Stimulated activated CD8-positive, alpha-beta memory T cell treated with anti-CD3 and anti-CD28 coated beads, Interleukin-2, amount 100 ng/mL, for 1 hour (primary cell): ENCODE measurements at regions not wholly inside any gene's neighbourhood (a gene's known extent, or its start where the extent isn't known, plus 50 kb on each side); places are given as distances from the start of the nearest gene placed in this dataset.

Experiments
- DNase-seq, 2 donors: peaks; one replicate each; pipeline ENCODE4 v3.0.0-alpha.2; 2020; ENCODE audit warnings: low read depth in 2 of 2

GRCh38 chr2:235358981-235359471, 134.8 kb upstream of the AGAP1 start:
- DNase-seq = no peak

GRCh38 chr2:235360446-235360845, 133.4 kb upstream of the AGAP1 start:
- no peak for DNase-seq

DNA sequence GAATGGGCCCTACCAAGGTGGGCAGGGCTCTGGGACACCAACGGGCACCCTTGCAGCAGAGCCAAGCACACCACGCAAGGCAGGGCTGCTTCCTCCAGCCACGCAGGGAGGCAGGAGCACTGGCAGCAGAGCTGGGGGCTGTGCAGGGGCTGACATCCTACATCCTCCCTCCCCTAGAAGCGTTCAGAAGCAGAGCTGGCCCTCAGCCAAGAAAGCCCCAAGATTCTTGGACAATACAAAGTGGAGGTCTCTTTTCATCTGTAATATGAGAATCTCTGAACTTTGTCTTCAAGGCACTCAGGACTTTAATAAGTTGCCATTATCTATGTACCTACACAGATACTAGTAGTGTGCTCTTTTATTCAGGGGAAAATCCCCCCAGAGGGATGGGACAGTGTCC, 128.1 kb upstream of the AGAP1 start:
- no peak for DNase-seq

DNA sequence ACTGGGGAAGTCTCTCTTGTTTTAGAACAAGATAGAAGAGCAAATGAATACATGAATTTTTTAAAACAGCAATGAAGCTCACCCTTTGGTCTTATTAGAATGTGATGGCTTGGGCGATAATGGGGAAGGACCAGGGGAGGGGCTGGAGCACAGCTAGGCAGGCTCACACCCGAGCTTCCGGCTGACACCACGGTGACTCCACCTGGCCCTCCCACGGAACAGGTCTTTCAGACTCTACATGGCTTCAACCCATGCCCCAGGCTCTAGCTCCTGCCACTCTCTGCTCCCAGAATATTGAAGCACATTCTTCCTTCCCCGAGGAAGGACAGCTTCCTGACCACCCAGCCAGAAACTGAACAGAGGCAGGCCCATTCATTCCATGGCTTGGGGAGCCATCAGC, 127.5 kb upstream of the AGAP1 start:
- no peak for DNase-seq

DNA sequence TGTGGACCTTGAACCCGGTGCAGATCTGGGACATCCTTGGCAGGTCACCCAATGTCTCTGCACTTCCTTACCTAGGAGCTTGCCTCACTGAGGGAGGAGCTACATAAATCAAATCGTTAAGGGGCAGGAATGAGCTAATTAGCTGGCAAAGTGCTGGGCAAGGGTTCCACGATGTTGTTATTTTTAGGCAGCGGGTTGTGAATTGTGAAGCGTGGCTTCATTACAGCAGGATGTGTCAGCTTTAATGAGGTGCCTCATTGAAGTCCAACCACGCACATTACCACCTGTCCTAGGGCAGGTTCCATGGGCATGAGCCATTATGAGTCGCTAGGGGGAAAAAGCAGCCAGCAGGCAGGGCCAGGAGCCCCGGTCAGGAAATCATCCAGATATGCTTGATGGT, 127.0 kb upstream of the AGAP1 start:
- no peak for DNase-seq

GRCh38 chr2:235371018-235371417, 122.8 kb upstream of the AGAP1 start:
- DNase-seq = no peak

DNA sequence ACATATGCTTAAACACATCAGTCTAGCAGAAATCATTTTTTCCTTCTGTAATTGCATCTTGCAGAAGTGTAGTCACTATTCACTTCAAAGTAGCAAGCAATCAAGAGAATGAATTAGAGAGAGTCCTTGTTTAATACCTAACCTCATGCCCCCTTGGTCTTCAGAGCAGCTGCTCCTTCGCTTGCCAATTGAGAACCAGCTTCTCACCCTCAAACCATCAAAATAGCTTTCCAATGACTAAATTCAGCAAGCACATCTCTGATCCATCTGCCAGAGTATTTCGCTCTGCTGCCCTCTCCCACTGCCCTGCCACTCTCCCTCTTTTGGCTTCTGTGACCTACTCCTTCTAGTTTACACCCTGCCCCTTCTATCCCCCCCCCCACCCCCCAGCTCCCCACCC, 120.7 kb upstream of the AGAP1 start:
- no peak for DNase-seq

DNA sequence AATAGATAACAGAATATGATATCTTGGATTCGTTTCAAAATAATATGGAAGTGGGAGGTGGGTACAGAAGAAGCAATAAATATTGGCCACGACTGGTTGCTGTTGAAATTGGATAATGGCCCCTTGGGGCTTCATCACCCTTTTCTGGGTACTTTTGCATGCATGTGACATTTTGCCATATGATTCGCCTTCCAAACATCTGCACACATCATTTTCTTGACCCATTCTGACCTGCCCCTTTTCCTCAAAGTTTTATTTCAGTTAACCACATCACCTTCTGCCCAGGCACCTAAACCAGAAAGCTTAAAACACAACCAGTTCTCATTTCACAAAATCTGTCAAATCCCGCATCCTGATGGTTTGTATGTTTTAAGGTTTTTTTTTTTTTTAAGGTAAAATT, 116.7 kb upstream of the AGAP1 start:
- no peak for DNase-seq

DNA sequence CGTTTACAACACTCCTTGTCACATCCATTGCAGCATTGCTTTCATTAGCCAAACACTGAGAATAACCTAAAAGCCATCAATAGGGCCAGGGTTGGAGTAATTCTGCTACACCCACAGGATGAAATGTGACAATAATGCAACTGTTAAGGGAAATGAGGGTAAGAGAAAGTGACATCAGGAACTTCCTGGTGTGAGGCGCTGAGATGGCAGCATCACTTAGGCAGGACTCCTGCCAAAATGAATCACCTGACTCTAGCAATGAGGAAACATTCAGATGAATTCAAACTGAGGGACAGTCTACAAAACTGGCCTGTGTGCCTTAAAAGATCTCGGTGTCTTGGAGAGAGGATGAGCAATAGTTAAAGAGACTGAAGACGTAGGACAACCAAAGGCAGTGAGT, 115.6 kb upstream of the AGAP1 start:
- DNase-seq = no peak

DNA sequence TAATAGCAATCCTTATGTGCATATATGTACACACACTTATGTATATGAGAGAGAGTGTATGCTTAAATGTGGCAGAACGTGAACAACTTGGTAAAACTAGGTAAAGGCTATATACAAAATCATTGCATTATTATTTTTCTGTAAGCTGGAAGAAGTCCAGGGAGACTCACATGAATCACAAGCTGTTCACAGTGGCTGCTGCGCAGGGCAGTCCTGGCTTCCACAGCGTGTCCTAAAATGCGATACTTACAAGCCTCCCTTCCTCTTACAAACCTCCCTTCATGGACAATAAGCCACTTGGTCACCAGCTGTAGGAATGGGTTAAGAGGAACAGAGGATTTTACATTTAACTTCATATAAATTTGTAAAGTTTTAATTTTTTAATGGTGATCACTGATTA, 114.9 kb upstream of the AGAP1 start:
- DNase-seq = no peak

DNA sequence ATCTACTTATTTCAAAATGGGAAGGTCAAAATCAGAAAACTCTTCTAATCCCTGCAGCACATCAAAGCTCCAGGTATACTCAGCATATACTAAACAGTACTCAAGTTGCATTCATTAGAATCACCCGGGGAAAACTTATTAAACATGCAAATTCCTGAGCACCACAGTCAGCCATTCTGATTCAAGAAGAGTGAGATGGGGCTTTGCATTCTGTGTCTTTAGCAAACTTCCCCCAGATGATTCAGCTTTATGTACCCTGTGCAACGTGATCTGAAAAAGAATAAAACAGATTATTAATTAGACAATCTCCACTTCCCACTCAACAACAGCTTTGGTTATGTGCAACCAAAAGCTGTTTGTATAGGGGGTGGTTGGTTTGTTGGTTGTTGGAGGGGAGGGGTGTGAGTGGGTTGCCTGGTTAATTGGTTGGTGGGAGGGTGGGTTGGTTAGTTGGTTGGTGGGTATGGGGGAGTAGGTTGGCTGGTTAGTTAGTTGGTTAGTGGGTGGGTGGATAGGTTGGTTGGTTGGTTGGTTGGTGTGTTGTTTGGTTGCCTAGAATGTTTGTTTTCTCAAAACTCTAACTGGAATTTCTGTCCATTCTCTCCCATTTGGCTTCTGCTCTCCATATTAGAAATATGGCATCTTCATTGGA, 112.5 kb upstream of the AGAP1 start:
- no peak for DNase-seq

GRCh38 chr2:235382179-235382578, 111.7 kb upstream of the AGAP1 start:
- no peak for DNase-seq

DNA sequence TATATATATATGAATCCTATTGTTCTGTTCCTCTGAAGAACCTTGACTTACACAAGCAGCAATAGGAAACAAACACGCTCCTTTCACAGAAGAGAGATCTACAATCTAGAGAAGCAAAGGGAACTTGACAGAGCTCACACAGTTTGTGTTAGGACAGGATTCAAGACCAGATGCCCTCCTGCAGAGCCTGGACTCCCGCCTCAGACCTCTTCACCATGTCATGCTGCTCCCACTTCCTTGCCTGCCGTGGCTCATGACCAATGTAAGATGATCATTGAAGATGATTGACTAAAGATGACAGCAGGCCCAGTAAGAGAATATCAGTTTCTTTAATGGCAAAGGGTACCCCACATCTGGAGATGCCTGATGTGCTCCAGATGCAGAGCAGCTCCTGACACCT, 111.2 kb upstream of the AGAP1 start:
- DNase-seq = no peak

- DNase-seq = no peak
Observed at GRCh38 chr2:235383272-235383843, 110.5 kb upstream of the AGAP1 start.

- no peak for DNase-seq
Observed at GRCh38 chr2:235384624-235385023, 109.2 kb upstream of the AGAP1 start.

GRCh38 chr2:235389626-235390025, 104.2 kb upstream of the AGAP1 start:
- no peak for DNase-seq

- peak; percentile 3 to 9 for DNase-seq
Observed at GRCh38 chr2:235390108-235390815, 103.6 kb upstream of the AGAP1 start.

GRCh38 chr2:235390816-235391194, 103.0 kb upstream of the AGAP1 start:
- DNase-seq = no peak

GRCh38 chr2:235391921-235392615, 101.8 kb upstream of the AGAP1 start:
- no peak for DNase-seq

DNA sequence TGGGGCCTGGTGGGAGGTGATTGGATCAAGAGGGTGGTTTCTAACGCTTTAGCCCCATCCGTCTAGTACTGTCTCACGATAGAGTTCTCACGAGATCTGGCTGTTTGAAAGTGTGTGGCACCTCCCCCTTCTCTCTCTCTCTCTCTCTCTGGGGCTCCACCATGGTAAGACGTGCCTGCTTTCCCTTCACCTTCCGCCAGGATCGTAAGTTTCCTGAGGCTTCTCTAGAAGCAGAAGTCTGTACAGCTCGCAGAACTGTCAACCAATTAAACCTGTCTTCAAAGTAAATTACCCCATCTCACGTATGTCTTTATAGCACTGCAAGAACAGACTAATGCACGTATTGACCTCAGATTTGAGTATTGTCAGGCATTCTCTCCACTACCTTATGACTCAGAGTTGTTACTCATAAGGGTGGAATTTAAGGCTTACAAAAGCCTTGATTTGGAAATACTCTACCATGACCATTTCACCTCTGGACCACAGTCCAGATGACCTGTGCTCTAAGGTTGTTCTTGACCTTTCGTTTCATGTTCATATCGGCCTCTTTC, 99.5 kb upstream of the AGAP1 start:
- DNase-seq = no peak

GRCh38 chr2:235396071-235396846, 97.6 kb upstream of the AGAP1 start:
- DNase-seq = no peak

DNA sequence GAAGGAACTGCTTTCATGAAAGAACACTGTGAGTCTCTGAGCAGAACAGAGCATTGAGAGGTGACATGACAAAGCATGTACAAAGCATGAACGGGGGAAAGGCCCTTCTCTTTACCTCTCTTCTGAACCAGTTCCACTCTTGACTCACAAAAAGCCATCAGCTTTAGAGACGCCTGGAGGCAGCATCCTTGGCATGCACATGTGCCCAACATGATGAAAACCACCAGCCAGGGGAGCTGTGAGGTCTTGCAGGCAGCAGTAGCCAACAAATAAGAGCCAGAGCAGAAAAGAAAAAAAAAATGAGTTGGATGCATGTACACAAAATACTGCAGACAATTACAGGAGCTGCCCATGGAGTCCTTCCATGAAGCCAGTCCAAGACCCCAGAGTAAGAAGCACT, 95.5 kb upstream of the AGAP1 start:
- no peak for DNase-seq
